ENCODE measurements at regions not wholly inside any gene's neighbourhood (a gene's known extent, or its start where the extent isn't known, plus 50 kb on each side); places are given as distances from the start of the nearest gene placed in this dataset.

- Histone ChIP-seq H3K36me3 (replicated peaks) (no peaks in the 10 kb centered on the region), H3K4me3 (ENCODE audit: low read depth, low read length) (no peak overlapping the region), H3K27me3 (replicated peaks) (no peaks in the 10 kb centered on the region), H3K27ac (no peak overlapping the region)
- no peak for DNase-seq
- in situ Hi-C loops (cut with HindIII; ENCODE audit: low pct_ligation_motif_present, low sequenced_read_pairs), result no loop called here
- no peak for TF ChIP-seq CTCF (IDR thresholded peaks at IDR 0.05; ENCODE audit: low read depth, low read length, missing control alignments)
Observed at GRCh38 chr12:60981473-60981872, 1278.7 kb upstream of the USP15 start.

DNA sequence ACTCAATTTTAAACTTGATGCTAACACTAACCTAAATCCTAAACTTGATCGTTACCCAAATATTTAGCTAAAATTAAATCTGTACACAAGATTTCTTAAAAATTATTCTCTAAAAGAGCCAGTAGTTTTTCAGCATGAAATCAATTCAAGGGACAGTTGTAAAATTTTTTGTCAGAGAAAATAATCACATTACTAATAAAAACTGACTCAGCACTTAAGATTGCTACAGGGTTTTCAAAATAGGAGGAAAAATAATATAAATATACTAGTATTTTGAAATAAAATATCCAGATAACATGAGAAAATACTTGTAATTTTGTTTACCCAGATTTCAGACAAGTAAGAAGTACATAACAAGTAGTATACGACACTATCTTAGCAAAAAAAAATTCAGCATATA lies 1268.1 kb upstream of the USP15 start:
- H3K27ac ChIP-seq, result no peak overlapping the region
- H3K4me3 ChIP-seq (ENCODE audit: low read depth, low read length), result no peak overlapping the region
- in situ Hi-C loops (cut with HindIII; ENCODE audit: low pct_ligation_motif_present, low sequenced_read_pairs), result no loop called here
- DNase-seq, result no peak
- no peaks in the 10 kb centered on the region for H3K36me3 ChIP-seq (replicated peaks)
- no peaks in the 10 kb centered on the region for H3K27me3 ChIP-seq (replicated peaks)
- TF ChIP-seq CTCF (IDR thresholded peaks at IDR 0.05; ENCODE audit: low read depth, low read length, missing control alignments), result no peak

DNA sequence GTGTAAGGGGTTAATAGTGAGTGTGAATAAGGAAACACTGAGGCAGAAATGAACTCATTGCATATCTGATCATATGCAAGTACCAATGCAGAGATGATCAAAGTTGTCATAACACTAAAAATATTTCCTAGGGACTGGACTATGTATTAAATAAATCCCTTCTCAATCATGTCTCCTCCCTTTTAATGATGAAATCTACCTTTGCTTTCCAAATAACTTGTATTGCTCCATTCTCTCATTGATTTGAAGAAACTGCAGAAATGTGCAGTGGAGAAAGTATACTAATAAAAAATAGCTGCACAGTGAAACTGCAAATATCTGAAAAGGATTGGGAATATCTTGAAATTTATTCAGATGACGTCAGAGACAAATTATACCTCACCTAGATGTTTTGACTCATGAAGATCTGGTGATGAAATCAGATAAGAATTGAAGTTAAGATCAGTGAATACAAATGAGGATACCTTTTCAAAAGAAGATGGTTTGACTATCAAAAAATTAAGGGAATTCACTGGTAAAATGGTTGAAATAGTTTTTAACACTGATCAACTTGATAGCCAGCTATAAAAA lies 1264.9 kb upstream of the USP15 start:
- Histone ChIP-seq H3K36me3 (replicated peaks) (no peaks in the 10 kb centered on the region), H3K27me3 (replicated peaks) (no peaks in the 10 kb centered on the region), H3K4me3 (ENCODE audit: low read depth, low read length) (no peak overlapping the region), H3K27ac (no peak overlapping the region)
- in situ Hi-C loops (cut with HindIII; ENCODE audit: low pct_ligation_motif_present, low sequenced_read_pairs), result no loop called here
- TF ChIP-seq CTCF (IDR thresholded peaks at IDR 0.05; ENCODE audit: low read depth, low read length, missing control alignments), result no peak
- DNase-seq, result no peak

- H3K27me3 ChIP-seq (replicated peaks), result no peaks in the 10 kb centered on the region
- H3K4me3 ChIP-seq (ENCODE audit: low read depth, low read length), result no peak overlapping the region
- in situ Hi-C loops (cut with HindIII; ENCODE audit: low pct_ligation_motif_present, low sequenced_read_pairs), result no loop called here
- no peak overlapping the region for H3K27ac ChIP-seq
- H3K36me3 ChIP-seq (replicated peaks), result no peaks in the 10 kb centered on the region
- no peak for DNase-seq
- no peak for TF ChIP-seq CTCF (IDR thresholded peaks at IDR 0.05; ENCODE audit: low read depth, low read length, missing control alignments)
Observed at GRCh38 chr12:60997869-60998378, 1262.3 kb upstream of the USP15 start.

DNA sequence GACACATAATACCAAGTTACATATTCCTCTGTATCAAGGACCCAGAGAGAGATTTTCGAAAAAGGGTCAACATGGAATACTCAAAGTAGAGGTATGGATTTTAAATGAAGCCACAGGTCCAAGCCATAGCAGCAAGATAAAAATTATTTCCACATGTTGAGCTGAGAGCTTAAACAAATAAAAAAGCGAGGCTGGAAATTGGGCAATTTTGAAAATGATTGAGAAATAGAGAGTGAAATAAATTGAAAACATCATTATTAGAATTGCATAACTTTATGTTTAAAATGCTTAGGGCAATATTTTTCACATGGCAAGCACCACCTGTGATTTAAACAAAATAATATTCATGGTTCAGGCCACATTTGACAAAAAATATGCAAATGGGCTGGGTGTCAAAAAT lies 1251.0 kb upstream of the USP15 start:
- TF ChIP-seq CTCF (IDR thresholded peaks at IDR 0.05; ENCODE audit: low read depth, low read length, missing control alignments), result no peak
- DNase-seq, result no peak
- Histone ChIP-seq H3K36me3 (replicated peaks) (no peaks in the 10 kb centered on the region), H3K27ac (no peak overlapping the region), H3K27me3 (replicated peaks) (no peaks in the 10 kb centered on the region), H3K4me3 (ENCODE audit: low read depth, low read length) (no peak overlapping the region)
- in situ Hi-C loops (cut with HindIII; ENCODE audit: low pct_ligation_motif_present, low sequenced_read_pairs), result no loop called here

Measured in brain microvascular endothelial cell (primary cell).